AG08395 (cell line): ENCODE measurements at regions not wholly inside any gene's neighbourhood (a gene's known extent, or its start where the extent isn't known, plus 50 kb on each side); places are given as distances from the start of the nearest gene placed in this dataset.

Source experiments
- DNase-seq: peaks from one replicate; pipeline ENCODE4 v3.0.0; 2012; ENCODE audit warnings: mixed read lengths, low spot score

- DNase-seq, result no peak
Measured at GRCh38 chr4:34193451-34194154, 2050.7 kb downstream of the ARAP2 start.

- DNase-seq, result no peak
Measured at GRCh38 chr4:34194585-34194984, 2049.7 kb downstream of the ARAP2 start.

GRCh38 chr4:34196375-34196774 is 2047.9 kb downstream of the ARAP2 start:
- no peak for DNase-seq

- no peak for DNase-seq
Measured at GRCh38 chr4:34198966-34199365, 2045.3 kb downstream of the ARAP2 start.

- no peak for DNase-seq
Measured at GRCh38 chr4:34200535-34200934, 2043.8 kb downstream of the ARAP2 start.

- DNase-seq, result no peak
Measured at GRCh38 chr4:34202154-34202553, 2042.2 kb downstream of the ARAP2 start.

GRCh38 chr4:34220601-34221000 is 2023.7 kb downstream of the ARAP2 start:
- DNase-seq, result no peak

- DNase-seq, result no peak
Measured at GRCh38 chr4:34221986-34222385, 2022.3 kb downstream of the ARAP2 start.

GRCh38 chr4:34236118-34236517 is 2008.2 kb downstream of the ARAP2 start:
- DNase-seq, result no peak

- no peak for DNase-seq
Measured at GRCh38 chr4:34245276-34245675, 1999.0 kb downstream of the ARAP2 start.

- DNase-seq, result no peak
Measured at GRCh38 chr4:34250562-34250961, 1993.8 kb downstream of the ARAP2 start.

- DNase-seq, result no peak
Measured at GRCh38 chr4:34253239-34253638, 1991.1 kb downstream of the ARAP2 start.

GRCh38 chr4:34258176-34258575 is 1986.1 kb downstream of the ARAP2 start:
- DNase-seq, result no peak

GRCh38 chr4:34261799-34262314 is 1982.5 kb downstream of the ARAP2 start:
- DNase-seq, result no peak

GRCh38 chr4:34269613-34270012 is 1974.7 kb downstream of the ARAP2 start:
- DNase-seq, result no peak

- DNase-seq, result no peak
Measured at GRCh38 chr4:34271479-34272355, 1972.6 kb downstream of the ARAP2 start.

- DNase-seq, result no peak
Measured at GRCh38 chr4:34279011-34279410, 1965.3 kb downstream of the ARAP2 start.

- DNase-seq, result no peak
Measured at GRCh38 chr4:34280131-34280530, 1964.2 kb downstream of the ARAP2 start.

- no peak for DNase-seq
Measured at GRCh38 chr4:34281826-34282225, 1962.5 kb downstream of the ARAP2 start.

- DNase-seq, result no peak
Measured at GRCh38 chr4:34289489-34289888, 1954.8 kb downstream of the ARAP2 start.

- no peak for DNase-seq
Measured at GRCh38 chr4:34289962-34290361, 1954.4 kb downstream of the ARAP2 start.

- no peak for DNase-seq
Measured at GRCh38 chr4:34293459-34293858, 1950.9 kb downstream of the ARAP2 start.

- no peak for DNase-seq
Measured at GRCh38 chr4:34309383-34309906, 1934.9 kb downstream of the ARAP2 start.
